IMR-90 (cell line): ENCODE measurements at regions not wholly inside any gene's neighbourhood (a gene's known extent, or its start where the extent isn't known, plus 50 kb on each side); places are given as distances from the start of the nearest gene placed in this dataset.

Experiments
- ATAC-seq: fragments of 200-7000 bp; cut with Tn5 transposase; 2 replicates; pipeline ENCODE4 v1.9.1; 2020; ENCODE audit warnings: low read depth, mild to moderate bottlenecking, moderate library complexity
- BruUV-seq: library from RNA; stranded (reverse); fragments of 400-500 nt; replicated peaks from 2 replicates; lab custom pipeline; 2021; lab: Mats Ljungman, UMichigan
- CTCF ChIA-PET: fragments of 300-600 bp; formaldehyde crosslinking; extraction: SDS; loops from one replicate; lab custom pipeline; 2021; ENCODE audit warnings: antibody characterized with exemption; lab: Yijun Ruan, JAX
- POLR2A ChIA-PET: fragments of 300-600 bp; sonication (Branson Sonifier 250); formaldehyde crosslinking; loops from one replicate; lab custom pipeline; 2022; ENCODE audit warnings: antibody characterized with exemption; ENCODE audit not compliant: unreplicated experiment; lab: Charles Lee
- DNase-seq: peaks from one replicate; pipeline ENCODE4 v3.0.0; 2013
- H2AFZ ChIP-seq: replicated peaks from 2 replicates; pipeline ENCODE3; 2013; ENCODE audit warnings: low read length, mild to moderate bottlenecking; ENCODE audit not compliant: poor library complexity
- H2AK5ac ChIP-seq: 2 replicates; pipeline ENCODE4 v1.6.1; 2013; ENCODE audit warnings: low read depth, low read length, inconsistent platforms
- H2AK9ac ChIP-seq: replicated peaks from 2 replicates; pipeline ENCODE3; 2013; ENCODE audit warnings: mild to moderate bottlenecking, low read depth, low read length, moderate library complexity; ENCODE audit not compliant: poor library complexity
- H2BK120ac ChIP-seq: 2 replicates; pipeline ENCODE4 v1.6.1; 2013; ENCODE audit warnings: low read depth, low read length, inconsistent platforms
- H2BK15ac ChIP-seq: 3 replicates; pipeline ENCODE4 v1.6.1; 2013; ENCODE audit warnings: low read depth, low read length, inconsistent platforms
- H2BK20ac ChIP-seq: 2 replicates; pipeline ENCODE4 v1.6.1; 2013; ENCODE audit warnings: low read depth, mild to moderate bottlenecking, inconsistent platforms, low read length, moderate library complexity
- H2BK5ac ChIP-seq: 2 replicates; pipeline ENCODE4 v1.6.1; 2013; ENCODE audit warnings: mild to moderate bottlenecking, low read depth, low read length, inconsistent platforms; ENCODE audit not compliant: poor library complexity, severe bottlenecking
- H3K14ac ChIP-seq: replicated peaks from 2 replicates; pipeline ENCODE4 v1.6.1; 2013; ENCODE audit warnings: low read depth, low read length, inconsistent platforms
- H3K18ac ChIP-seq: 2 replicates; pipeline ENCODE4 v1.6.1; 2013; ENCODE audit warnings: low read depth, low read length, control low read depth
- H3K23ac ChIP-seq: 2 replicates; pipeline ENCODE4 v1.6.1; 2013; ENCODE audit warnings: low read depth, low read length, inconsistent platforms
- H3K27ac ChIP-seq: 2 replicates; pipeline ENCODE4 v1.5.1; 2013; ENCODE audit warnings: mild to moderate bottlenecking, control low read depth, low read length; ENCODE audit not compliant: insufficient read depth
- H3K27me3 ChIP-seq: 2 replicates; pipeline ENCODE4 v1.6.1; 2013; ENCODE audit warnings: low read length; ENCODE audit not compliant: control insufficient read depth, insufficient read depth
- H3K36me3 ChIP-seq: 2 replicates; pipeline ENCODE4 v1.6.1; 2013; ENCODE audit warnings: low read length, mixed read lengths; ENCODE audit not compliant: control insufficient read depth, insufficient read depth
- H3K4ac ChIP-seq: 2 replicates; pipeline ENCODE4 v1.6.1; 2013; ENCODE audit warnings: low read depth, low read length, inconsistent platforms
- H3K4me1 ChIP-seq: 2 replicates; pipeline ENCODE4 v1.6.1; 2013; ENCODE audit warnings: low read length, mixed read lengths; ENCODE audit not compliant: control insufficient read depth, insufficient read depth
- H3K4me2 ChIP-seq: 2 replicates; pipeline ENCODE4 v1.6.1; 2013; ENCODE audit warnings: low read depth, mild to moderate bottlenecking, control low read depth, low read length, moderate library complexity
- H3K4me3 ChIP-seq: 2 replicates; pipeline ENCODE4 v1.5.1; 2013; ENCODE audit warnings: low read depth, mild to moderate bottlenecking, control low read depth, low read length, moderate library complexity; ENCODE audit not compliant: insufficient read depth
- H3K56ac ChIP-seq: 2 replicates; pipeline ENCODE4 v1.6.1; 2013; ENCODE audit warnings: low read length, inconsistent platforms; ENCODE audit not compliant: insufficient read depth; ENCODE audit errors: extremely low read depth
- H3K79me1 ChIP-seq, 2 experiments: 2 replicates each; pipeline ENCODE4 v1.6.1; 2013; ENCODE audit warnings: low read length in 2 of 2, inconsistent platforms in 1 of 2, low read depth in 1 of 2
- H3K9ac ChIP-seq: 2 replicates; pipeline ENCODE4 v1.6.1; 2013; ENCODE audit warnings: low read depth, low read length, control low read depth
- H3K9me1 ChIP-seq: 2 replicates; pipeline ENCODE4 v1.6.1; 2013; ENCODE audit warnings: low read length, inconsistent platforms; ENCODE audit not compliant: insufficient read depth
- H3K9me3 ChIP-seq: 2 replicates; pipeline ENCODE4 v1.6.1; 2013; ENCODE audit warnings: low read length; ENCODE audit not compliant: control insufficient read depth, insufficient read depth
- H4K20me1 ChIP-seq: 2 replicates; pipeline ENCODE4 v1.6.1; 2013; ENCODE audit warnings: low read length, inconsistent platforms; ENCODE audit not compliant: insufficient read depth
- H4K5ac ChIP-seq: 2 replicates; pipeline ENCODE4 v1.6.1; 2013; ENCODE audit warnings: mild to moderate bottlenecking, low read depth, low read length, control low read depth
- H4K8ac ChIP-seq, 2 experiments: 2 replicates each; pipeline ENCODE4 v1.6.1; 2013; ENCODE audit warnings: low read depth in 2 of 2, low read length in 2 of 2, control low read depth in 1 of 2, inconsistent platforms in 1 of 2
- H4K91ac ChIP-seq: 2 replicates; pipeline ENCODE4 v1.6.1; 2013; ENCODE audit warnings: low read depth, low read length, inconsistent platforms; ENCODE audit not compliant: insufficient read depth
- BHLHE40 ChIP-seq: fragments of 150-350 bp; IDR thresholded peaks from 2 replicates; pipeline ENCODE4 v1.6.1; 2016; ENCODE audit warnings: mild to moderate bottlenecking, low read depth, low read length
- CEBPB ChIP-seq: IDR thresholded peaks from 2 replicates; pipeline ENCODE4 v1.6.1; 2012; ENCODE audit warnings: low read depth, low read length, improper control_type of control experiment
- CHD1 ChIP-seq: IDR thresholded peaks from 2 replicates; pipeline ENCODE4 v1.6.1; 2012; ENCODE audit warnings: low read depth, low read length, improper control_type of control experiment
- FOS ChIP-seq: fragments of 150-350 bp; IDR thresholded peaks from 2 replicates; pipeline ENCODE4 v1.6.1; 2016; ENCODE audit warnings: low read depth, low read length
- MAFK ChIP-seq: IDR thresholded peaks from 2 replicates; pipeline ENCODE4 v1.6.1; 2012; ENCODE audit warnings: low read depth, low read length, improper control_type of control experiment
- MAZ ChIP-seq: IDR thresholded peaks from 2 replicates; pipeline ENCODE4 v1.6.1; 2012; ENCODE audit warnings: low read depth, mild to moderate bottlenecking, low read length, improper control_type of control experiment, moderate library complexity, borderline replicate concordance
- MXI1 ChIP-seq: IDR thresholded peaks from 2 replicates; pipeline ENCODE4 v1.6.1; 2012; ENCODE audit warnings: low read depth, mild to moderate bottlenecking, low read length, moderate library complexity, borderline replicate concordance
- NFE2L2 ChIP-seq: fragments of 150-350 bp; IDR thresholded peaks from 2 replicates; pipeline ENCODE4 v1.6.1; 2016; ENCODE audit warnings: low read depth, mild to moderate bottlenecking, low read length
- POLR2A ChIP-seq: IDR thresholded peaks from 2 replicates; pipeline ENCODE4 v1.6.1; 2012; ENCODE audit warnings: mild to moderate bottlenecking, low read depth, low read length
- RAD21 ChIP-seq: IDR thresholded peaks from 2 replicates; pipeline ENCODE4 v1.6.1; 2012; ENCODE audit warnings: low read length, improper control_type of control experiment
- RCOR1 ChIP-seq: IDR thresholded peaks from 2 replicates; pipeline ENCODE4 v1.6.1; 2012; ENCODE audit warnings: mild to moderate bottlenecking, low read length, improper control_type of control experiment; ENCODE audit not compliant: insufficient replicate concordance
- RFX5 ChIP-seq: IDR thresholded peaks from 2 replicates; pipeline ENCODE4 v1.8.0; 2012; ENCODE audit warnings: low read depth, mild to moderate bottlenecking, low read length, moderate library complexity
- SMC3 ChIP-seq: fragments of 150-350 bp; IDR thresholded peaks from 2 replicates; pipeline ENCODE4 v1.6.1; 2016; ENCODE audit warnings: low read depth, mild to moderate bottlenecking, antibody characterized with exemption, low read length, moderate library complexity
- WGBS, 2 experiments: methylation state at CpG; one replicate each; pipeline versions ENCODE4 v1.1.5 to v1.1.7; 2013; ENCODE audit warnings: missing lambda C conversion rate in 2 of 2; ENCODE audit not compliant: insufficient read length in 1 of 2; ENCODE audit errors: extremely low coverage in 2 of 2; 5-methylcytosine and 5-hydroxymethylcytosine counted together
- dilution Hi-C: fragments of 300-500 bp; cut with HindIII; formaldehyde crosslinking; loops from one replicate; pipeline ENCODE4 v1.14.3; 2018; ENCODE audit warnings: low sequenced_read_pairs; ENCODE audit not compliant: unreplicated experiment
- in situ Hi-C: fragments of 300-500 bp; cut with MboI; formaldehyde crosslinking; loops from 3 replicates; pipeline ENCODE4 v1.14.3; 2019; ENCODE audit warnings: low sequenced_read_pairs, inconsistent platforms, mixed read lengths
- intact Hi-C: fragments of 100-400 bp; cut with micrococcal nuclease; formaldehyde crosslinking; loops from 2 replicates; pipeline ENCODE4 v1.10.0; 2022
- TF ChIP-seq, protein P1 (sequence below): fragments of 150-350 bp; IDR thresholded peaks from 2 replicates; pipeline ENCODE4 v1.6.1; 2016; ENCODE audit warnings: low read depth, mild to moderate bottlenecking, low read length, moderate library complexity, borderline replicate concordance
- TF ChIP-seq, protein P2 (sequence below): fragments of 150-350 bp; IDR thresholded peaks from 2 replicates; pipeline ENCODE4 v1.6.1; 2017; ENCODE audit warnings: mild to moderate bottlenecking, antibody characterized with exemption, low read length, low read depth
- TF ChIP-seq, protein P3 (sequence below): conservative IDR thresholded peaks from 2 replicates; pipeline ENCODE4 v1.5.1; 2012; ENCODE audit warnings: mild to moderate bottlenecking, low read depth, low read length, improper control_type of control experiment

- no peak overlapping the region for H2BK120ac ChIP-seq
These were observed 85.6 kb upstream of the SLC35G4 start for GRCh38 chr18:11523804-11524203.

More at GRCh38 chr18:11523804-11524203, 85.6 kb upstream of the SLC35G4 start:
- dilution Hi-C loops (no loop called here), intact Hi-C loops (no loop called here), in situ Hi-C loops (no loop called here)
- no peak for DNase-seq
- Histone ChIP-seq H4K8ac (no peak overlapping the region), H3K4me1 (no peaks in the 10 kb centered on the region), H3K36me3 (no peaks in the 10 kb centered on the region), H3K27ac (no peak overlapping the region), H3K23ac (no peak overlapping the region), H4K91ac (no peak overlapping the region), H3K4ac (no peak overlapping the region), H3K9me3 (no peaks in the 10 kb centered on the region), H3K79me1 (no peaks in the 10 kb centered on the region), H2AFZ (no peak overlapping the region), H3K18ac (no peak overlapping the region), H4K20me1 (no peaks in the 10 kb centered on the region), H2AK9ac (no peak overlapping the region), H3K56ac (no peak overlapping the region), H2BK20ac (no peak overlapping the region), H3K27me3 (peaks cover 3% of the 10 kb centered on the region), H2BK15ac (no peak overlapping the region), H4K5ac (no peak overlapping the region), H3K4me2 (no peak overlapping the region), H3K4me3 (no peak overlapping the region), H3K9me1 (no peaks in the 10 kb centered on the region), H2BK5ac (no peak overlapping the region), H2AK5ac (no peak overlapping the region), H3K14ac (no peak overlapping the region), H3K9ac (no peak overlapping the region)
- no TSS peak for BruUV-seq
- no peak for TF ChIP-seq RFX5
- no peak for TF ChIP-seq MXI1
- TF ChIP-seq, protein P1, sequence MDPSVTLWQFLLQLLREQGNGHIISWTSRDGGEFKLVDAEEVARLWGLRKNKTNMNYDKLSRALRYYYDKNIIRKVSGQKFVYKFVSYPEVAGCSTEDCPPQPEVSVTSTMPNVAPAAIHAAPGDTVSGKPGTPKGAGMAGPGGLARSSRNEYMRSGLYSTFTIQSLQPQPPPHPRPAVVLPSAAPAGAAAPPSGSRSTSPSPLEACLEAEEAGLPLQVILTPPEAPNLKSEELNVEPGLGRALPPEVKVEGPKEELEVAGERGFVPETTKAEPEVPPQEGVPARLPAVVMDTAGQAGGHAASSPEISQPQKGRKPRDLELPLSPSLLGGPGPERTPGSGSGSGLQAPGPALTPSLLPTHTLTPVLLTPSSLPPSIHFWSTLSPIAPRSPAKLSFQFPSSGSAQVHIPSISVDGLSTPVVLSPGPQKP: no peak
- no peak for TF ChIP-seq RCOR1
- no peak for TF ChIP-seq RAD21
- no peak for TF ChIP-seq CEBPB
- no peak for TF ChIP-seq SMC3
- TF ChIP-seq, protein P2, sequence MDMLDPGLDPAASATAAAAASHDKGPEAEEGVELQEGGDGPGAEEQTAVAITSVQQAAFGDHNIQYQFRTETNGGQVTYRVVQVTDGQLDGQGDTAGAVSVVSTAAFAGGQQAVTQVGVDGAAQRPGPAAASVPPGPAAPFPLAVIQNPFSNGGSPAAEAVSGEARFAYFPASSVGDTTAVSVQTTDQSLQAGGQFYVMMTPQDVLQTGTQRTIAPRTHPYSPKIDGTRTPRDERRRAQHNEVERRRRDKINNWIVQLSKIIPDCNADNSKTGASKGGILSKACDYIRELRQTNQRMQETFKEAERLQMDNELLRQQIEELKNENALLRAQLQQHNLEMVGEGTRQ: no peak
- no peak for TF ChIP-seq MAFK
- no peak for TF ChIP-seq CHD1
- TF ChIP-seq FOS: no peak
- TF ChIP-seq MAZ: no peak
- TF ChIP-seq POLR2A: no peak
- TF ChIP-seq BHLHE40: no peak
- no peak for TF ChIP-seq NFE2L2
- TF ChIP-seq, protein P3, sequence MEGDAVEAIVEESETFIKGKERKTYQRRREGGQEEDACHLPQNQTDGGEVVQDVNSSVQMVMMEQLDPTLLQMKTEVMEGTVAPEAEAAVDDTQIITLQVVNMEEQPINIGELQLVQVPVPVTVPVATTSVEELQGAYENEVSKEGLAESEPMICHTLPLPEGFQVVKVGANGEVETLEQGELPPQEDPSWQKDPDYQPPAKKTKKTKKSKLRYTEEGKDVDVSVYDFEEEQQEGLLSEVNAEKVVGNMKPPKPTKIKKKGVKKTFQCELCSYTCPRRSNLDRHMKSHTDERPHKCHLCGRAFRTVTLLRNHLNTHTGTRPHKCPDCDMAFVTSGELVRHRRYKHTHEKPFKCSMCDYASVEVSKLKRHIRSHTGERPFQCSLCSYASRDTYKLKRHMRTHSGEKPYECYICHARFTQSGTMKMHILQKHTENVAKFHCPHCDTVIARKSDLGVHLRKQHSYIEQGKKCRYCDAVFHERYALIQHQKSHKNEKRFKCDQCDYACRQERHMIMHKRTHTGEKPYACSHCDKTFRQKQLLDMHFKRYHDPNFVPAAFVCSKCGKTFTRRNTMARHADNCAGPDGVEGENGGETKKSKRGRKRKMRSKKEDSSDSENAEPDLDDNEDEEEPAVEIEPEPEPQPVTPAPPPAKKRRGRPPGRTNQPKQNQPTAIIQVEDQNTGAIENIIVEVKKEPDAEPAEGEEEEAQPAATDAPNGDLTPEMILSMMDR: no peak
- POLR2A ChIA-PET: no interaction called here
- WGBS, 2 experiments: 13% methylated on average over 1 of the region's 2 CpGs; no CpG with 5 or more reads in 1 of the 2 experiments
- no peak for ATAC-seq
- CTCF ChIA-PET: interaction anchor here (0.7 to 0.9 kb wide), 2 partner anchors 29 to 207 kb away, joined by 3 to 4 read pairs; no protein-coding TSS in a partner anchor
